ENCODE measurements at regions not wholly inside any gene's neighbourhood (a gene's known extent, or its start where the extent isn't known, plus 50 kb on each side); places are given as distances from the start of the nearest gene placed in this dataset.

GRCh38 chr18:61141691-61142090 lies 191.5 kb upstream of the CDH20 start:
- ATAC-seq = no peak
- DNase-seq (ENCODE audit: low spot score) = no peak

- no peak for ATAC-seq
- DNase-seq (ENCODE audit: low spot score) = no peak
These were observed 184.9 kb upstream of the CDH20 start for GRCh38 chr18:61148322-61148721.

GRCh38 chr18:61149786-61150185 lies 183.4 kb upstream of the CDH20 start:
- DNase-seq (ENCODE audit: low spot score) (no peak), ATAC-seq (no peak)

GRCh38 chr18:61153571-61153970 lies 179.7 kb upstream of the CDH20 start:
- no peak for ATAC-seq
- DNase-seq (ENCODE audit: low spot score) = no peak

GRCh38 chr18:61154866-61155265 lies 178.4 kb upstream of the CDH20 start:
- ATAC-seq = no peak

GRCh38 chr18:61155586-61155985 lies 177.6 kb upstream of the CDH20 start:
- DNase-seq (ENCODE audit: low spot score) = no peak

More at GRCh38 chr18:61154866-61155265, 178.4 kb upstream of the CDH20 start:
- no peak for DNase-seq (ENCODE audit: low spot score)

GRCh38 chr18:61157451-61157850 lies 175.8 kb upstream of the CDH20 start:
- DNase-seq (ENCODE audit: low spot score) (no peak), ATAC-seq (no peak)

More at GRCh38 chr18:61155586-61155985, 177.6 kb upstream of the CDH20 start:
- no peak for ATAC-seq

GRCh38 chr18:61159246-61159645 lies 174.0 kb upstream of the CDH20 start:
- DNase-seq (ENCODE audit: low spot score) (no peak), ATAC-seq (no peak)

- ATAC-seq (no peak), DNase-seq (ENCODE audit: low spot score) (no peak)
These were observed 168.9 kb upstream of the CDH20 start for GRCh38 chr18:61164321-61164720.

- DNase-seq (ENCODE audit: low spot score) (no peak), ATAC-seq (no peak)
These were observed 165.3 kb upstream of the CDH20 start for GRCh38 chr18:61167902-61168301.

GRCh38 chr18:61169386-61169785 lies 163.8 kb upstream of the CDH20 start:
- DNase-seq (ENCODE audit: low spot score) (no peak), ATAC-seq (no peak)

- no peak for ATAC-seq
These were observed 160.6 kb upstream of the CDH20 start for GRCh38 chr18:61172624-61173023.

GRCh38 chr18:61173554-61173953 lies 159.7 kb upstream of the CDH20 start:
- ATAC-seq = no peak

More at GRCh38 chr18:61172624-61173023, 160.6 kb upstream of the CDH20 start:
- no peak for DNase-seq (ENCODE audit: low spot score)

GRCh38 chr18:61183798-61184197 lies 149.4 kb upstream of the CDH20 start:
- no peak for ATAC-seq

More at GRCh38 chr18:61173554-61173953, 159.7 kb upstream of the CDH20 start:
- DNase-seq (ENCODE audit: low spot score) = no peak

GRCh38 chr18:61187971-61188370 lies 145.3 kb upstream of the CDH20 start:
- DNase-seq (ENCODE audit: low spot score) = no peak
- ATAC-seq = no peak

More at GRCh38 chr18:61183798-61184197, 149.4 kb upstream of the CDH20 start:
- DNase-seq (ENCODE audit: low spot score) = no peak

- ATAC-seq = no peak
- no peak for DNase-seq (ENCODE audit: low spot score)
These were observed 143.9 kb upstream of the CDH20 start for GRCh38 chr18:61189376-61189775.

GRCh38 chr18:61194726-61195125 lies 138.5 kb upstream of the CDH20 start:
- no peak for DNase-seq (ENCODE audit: low spot score)
- no peak for ATAC-seq

- ATAC-seq (no peak), DNase-seq (ENCODE audit: low spot score) (no peak)
These were observed 136.5 kb upstream of the CDH20 start for GRCh38 chr18:61196750-61197149.

GRCh38 chr18:61198486-61198885 lies 134.7 kb upstream of the CDH20 start:
- ATAC-seq = no peak
- no peak for DNase-seq (ENCODE audit: low spot score)

- no peak for DNase-seq (ENCODE audit: low spot score)
- no peak for ATAC-seq
These were observed 133.9 kb upstream of the CDH20 start for GRCh38 chr18:61199171-61199848.

- DNase-seq (ENCODE audit: low spot score) = no peak
- ATAC-seq = no peak
These were observed 131.7 kb upstream of the CDH20 start for GRCh38 chr18:61201511-61201910.

GRCh38 chr18:61203151-61203550 lies 130.1 kb upstream of the CDH20 start:
- DNase-seq (ENCODE audit: low spot score) = no peak
- no peak for ATAC-seq

GRCh38 chr18:61209801-61210200 lies 123.4 kb upstream of the CDH20 start:
- ATAC-seq (no peak), DNase-seq (ENCODE audit: low spot score) (no peak)
